HEK293T (cell line): ENCODE measurements at regions not wholly inside any gene's neighbourhood (a gene's known extent, or its start where the extent isn't known, plus 50 kb on each side); places are given as distances from the start of the nearest gene placed in this dataset.

ENCODE experiments used
- BHLHE40 ChIP-seq: fragments of 450-650 bp; IDR thresholded peaks from 2 replicates; pipeline ENCODE4 v1.6.1; 2016; ENCODE audit warnings: mild to moderate bottlenecking, moderate library complexity, borderline replicate concordance
- CTBP1 ChIP-seq: fragments of 450-650 bp; IDR thresholded peaks from 2 replicates; pipeline ENCODE4 v1.6.1; 2016; ENCODE audit warnings: borderline replicate concordance
- FOXA1 ChIP-seq: fragments of 450-650 bp; IDR thresholded peaks from 2 replicates; pipeline ENCODE4 v1.6.1; 2016; ENCODE audit warnings: mild to moderate bottlenecking
- FOXM1 ChIP-seq: fragments of 450-650 bp; IDR thresholded peaks from 2 replicates; pipeline ENCODE4 v1.6.1; 2017; ENCODE audit warnings: mild to moderate bottlenecking, borderline replicate concordance
- SUZ12 ChIP-seq: fragments of 450-650 bp; IDR thresholded peaks from 2 replicates; pipeline ENCODE4 v1.6.1; 2016; ENCODE audit warnings: mild to moderate bottlenecking

- TF ChIP-seq BHLHE40: no peak
- TF ChIP-seq CTBP1: no peak
- no peak for TF ChIP-seq FOXA1
- TF ChIP-seq FOXM1: no peak
- no peak for TF ChIP-seq SUZ12
Observed at GRCh38 chr4:137656661-137657060, 124.4 kb upstream of the PCDH18 start.
